Activated CD8-positive, alpha-beta memory T cell treated with anti-CD3 and anti-CD28 coated beads for 36 hours (primary cell): ENCODE measurements at regions not wholly inside any gene's neighbourhood (a gene's known extent, or its start where the extent isn't known, plus 50 kb on each side); places are given as distances from the start of the nearest gene placed in this dataset.
"Not testable (repeated sequence)": the region's sequence is repeated elsewhere in the genome, so short reads cannot be mapped to it uniquely, and the experiment has no call there.

Experiments used
- CTCF ChIA-PET: fragments of 350-600 bp; sonication (Branson Sonifier 250); formaldehyde crosslinking; loops from one replicate; lab custom pipeline; 2021; ENCODE audit warnings: antibody characterized with exemption; lab: Charles Lee
- POLR2A ChIA-PET: fragments of 350-600 bp; sonication (Branson Sonifier 250); formaldehyde crosslinking; loops from one replicate; lab custom pipeline; 2021; ENCODE audit warnings: antibody characterized with exemption; lab: Charles Lee

DNA sequence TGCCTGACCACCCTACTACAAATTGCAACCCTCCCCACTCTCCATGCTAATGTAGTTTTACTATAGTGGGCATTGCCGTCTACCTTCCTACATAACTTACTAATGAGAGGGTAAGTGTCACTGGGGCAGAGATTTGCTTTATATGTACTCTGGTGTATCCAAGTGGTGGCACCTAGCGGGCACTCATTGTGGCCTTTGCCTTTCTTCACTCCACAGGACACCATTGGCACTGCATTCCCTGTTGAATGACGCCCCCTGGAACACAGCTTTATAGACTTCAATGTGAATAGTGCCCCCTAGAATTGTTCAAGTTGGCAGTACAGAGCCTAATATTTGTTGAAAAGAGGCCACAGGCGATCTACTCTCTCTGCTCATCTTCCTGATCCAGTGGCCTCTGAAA is 215.8 kb downstream of the MID1IP1 start:
- ChIA-PET CTCF (no interaction called here), POLR2A (no interaction called here)

DNA sequence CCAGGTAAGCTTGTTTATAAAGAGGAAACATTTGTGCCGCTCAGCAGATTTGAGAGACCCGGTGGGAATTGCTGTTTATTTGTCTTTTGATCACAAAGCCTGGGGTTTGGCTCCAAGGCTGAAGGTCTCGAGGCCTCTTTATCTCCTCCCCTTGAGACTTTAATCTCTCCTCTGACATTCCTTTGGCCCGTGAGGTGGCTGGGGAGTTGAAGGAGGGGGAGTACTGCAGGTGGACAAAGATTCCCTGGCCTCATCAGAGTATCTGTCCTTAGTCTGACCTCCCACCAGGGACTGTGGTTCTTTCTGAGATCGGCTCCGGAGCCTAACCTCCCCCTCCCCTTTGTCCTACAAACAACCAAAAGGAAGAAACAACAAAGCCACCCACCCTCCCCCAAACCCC is 216.5 kb downstream of the MID1IP1 start:
- CTCF ChIA-PET = no interaction called here
- POLR2A ChIA-PET = no interaction called here

DNA sequence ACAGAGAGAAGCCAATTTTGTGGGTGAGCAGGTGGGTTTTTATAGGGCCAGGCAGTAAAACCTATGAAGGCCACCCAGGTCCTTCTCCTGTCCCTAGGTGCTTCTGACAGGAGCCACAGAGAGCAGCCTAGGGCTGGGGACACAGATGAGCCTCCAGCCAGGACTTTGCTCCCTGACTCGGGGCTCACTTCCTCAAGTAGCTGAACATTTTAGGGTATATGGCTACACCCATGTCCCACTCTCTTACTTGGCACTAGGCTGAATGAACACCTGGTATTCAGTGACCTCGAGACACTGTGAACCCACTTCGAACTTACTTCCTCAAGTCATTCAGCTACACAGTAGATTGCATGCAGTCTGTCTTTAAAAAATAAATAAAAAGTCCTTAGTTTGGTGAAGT is 217.3 kb downstream of the MID1IP1 start:
- POLR2A ChIA-PET = no interaction called here

DNA sequence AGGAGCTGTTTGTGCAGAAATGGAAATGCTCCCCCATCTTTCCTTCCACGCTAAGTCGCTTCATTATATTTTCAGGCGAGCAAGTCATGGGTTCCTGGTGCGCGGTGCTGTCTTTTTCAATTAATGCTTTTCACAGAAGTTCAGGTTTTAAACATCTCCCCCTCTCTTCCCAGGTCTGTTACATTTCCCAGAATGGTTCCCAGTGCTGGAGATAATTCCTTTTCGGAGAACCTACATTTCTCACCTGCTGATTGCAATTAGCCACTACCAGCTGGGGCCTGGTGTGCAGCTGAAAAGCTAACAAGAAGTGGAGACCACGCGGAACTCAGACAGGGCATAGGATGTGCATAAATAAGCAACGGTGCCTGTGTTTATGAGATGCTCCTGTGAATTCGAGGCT is 217.8 kb downstream of the MID1IP1 start:
- ChIA-PET POLR2A (no interaction called here), CTCF (no interaction called here)

More for the DNA sequence above, 217.3 kb downstream of the MID1IP1 start:
- CTCF ChIA-PET = no interaction called here

DNA sequence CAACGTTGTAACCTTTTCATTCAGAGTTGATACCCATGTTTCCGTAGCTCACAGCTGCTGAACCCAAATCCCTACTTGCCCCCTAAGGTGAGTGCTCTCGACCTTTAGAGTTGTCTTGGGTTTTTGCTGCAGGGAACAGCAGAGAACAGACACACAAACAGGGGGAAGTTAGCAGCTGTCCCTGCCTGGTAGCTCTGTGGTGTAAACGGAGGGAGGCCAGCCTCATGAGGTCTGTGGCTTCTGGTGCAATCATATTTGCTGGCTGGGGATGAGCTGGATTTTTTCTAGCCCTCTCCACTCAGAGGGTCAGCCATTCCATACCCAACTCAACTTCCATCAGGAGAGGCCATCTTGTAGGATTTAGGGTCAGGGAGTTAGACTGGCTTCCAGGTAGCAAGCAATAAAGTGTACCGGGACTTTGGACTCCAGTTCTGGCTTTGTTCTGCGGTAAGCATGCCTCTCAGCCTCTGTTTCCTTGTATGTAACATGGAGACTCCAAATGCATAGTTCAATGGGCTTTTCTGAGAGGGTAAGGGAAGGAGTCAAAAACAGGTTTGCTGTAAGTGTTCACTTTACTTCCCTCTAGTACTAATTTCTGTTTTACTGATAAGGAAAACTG is 218.9 kb downstream of the MID1IP1 start:
- ChIA-PET CTCF (no interaction called here), POLR2A (no interaction called here)

DNA sequence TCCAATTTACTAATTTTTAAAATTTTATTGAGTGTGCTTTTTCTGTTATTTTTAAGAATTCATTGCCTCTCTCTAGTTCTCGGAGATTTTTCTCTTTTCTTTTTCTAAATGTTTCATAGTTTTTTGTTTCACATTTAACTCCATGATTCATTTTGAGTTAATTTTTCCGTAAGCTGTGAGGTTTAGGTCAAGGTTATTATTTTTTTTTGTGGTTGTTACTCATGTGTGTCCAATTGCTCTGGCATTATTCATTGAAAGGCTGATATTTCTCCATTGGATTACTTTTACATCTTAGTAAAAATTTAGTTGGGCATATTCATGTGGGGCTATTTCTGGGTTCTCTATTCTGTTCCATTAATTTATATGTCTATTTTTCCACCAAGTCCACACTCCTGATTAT is 220.8 kb downstream of the MID1IP1 start:
- ChIA-PET POLR2A (no interaction called here), CTCF (no interaction called here)

DNA sequence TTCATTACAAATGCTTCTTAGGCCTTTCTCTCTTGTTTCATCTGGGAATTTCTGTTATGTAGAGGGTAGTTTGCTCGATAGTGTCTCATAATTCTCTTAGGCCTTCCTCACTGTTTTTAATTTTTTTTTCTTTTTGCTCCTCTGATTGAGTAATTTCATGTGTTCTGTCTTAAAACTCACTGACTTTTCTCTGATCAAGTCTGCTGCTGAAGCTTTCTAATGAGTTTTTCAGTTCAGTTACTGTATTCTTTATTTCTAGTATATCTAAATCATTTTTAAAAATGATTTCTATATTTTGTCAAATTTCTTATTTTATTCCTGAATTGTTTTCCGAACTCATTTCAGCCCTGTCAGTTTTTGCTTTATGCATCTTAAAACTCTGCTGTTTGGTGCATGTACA is 228.0 kb downstream of the MID1IP1 start:
- ChIA-PET CTCF (no interaction called here), POLR2A (no interaction called here)

DNA sequence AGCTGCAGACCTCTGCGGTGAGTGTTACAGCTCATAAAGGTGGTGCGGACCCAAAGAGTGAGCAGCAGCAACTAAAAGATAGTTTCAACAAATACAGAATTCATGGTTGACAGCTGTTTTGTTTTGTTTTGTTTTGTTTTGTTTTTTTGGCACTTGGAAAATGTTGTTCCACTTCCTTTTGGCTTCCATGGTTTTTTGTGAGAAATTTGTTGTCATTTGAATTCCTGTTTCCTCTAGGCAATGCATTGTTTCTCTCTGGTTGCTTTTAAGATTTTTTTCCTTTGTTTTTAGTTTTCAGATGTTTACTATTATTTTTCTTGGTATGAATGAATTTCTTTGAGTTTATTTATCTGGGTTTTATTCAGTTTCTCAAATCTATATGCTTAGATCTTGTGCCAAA is 229.4 kb downstream of the MID1IP1 start:
- ChIA-PET CTCF (no interaction called here), POLR2A (no interaction called here)

DNA sequence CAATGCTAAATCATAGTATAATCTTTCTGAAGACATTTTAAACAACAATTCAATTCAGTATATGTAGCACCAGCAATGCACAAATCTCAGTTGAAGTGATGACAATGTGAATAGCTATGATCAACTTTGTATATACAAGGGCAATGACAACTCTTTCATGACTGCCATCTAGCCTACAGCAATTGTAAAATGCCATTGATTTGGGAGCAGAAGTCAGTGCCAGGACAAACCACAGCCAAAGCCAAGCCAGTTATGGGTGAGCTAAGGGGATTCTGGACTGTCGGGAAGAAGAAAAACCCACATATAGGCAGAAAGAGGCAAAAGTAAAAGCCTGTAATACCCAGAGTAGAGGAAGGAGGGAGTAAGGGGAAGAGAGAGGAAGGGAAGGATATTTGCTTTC is 238.6 kb downstream of the MID1IP1 start:
- ChIA-PET CTCF (no interaction called here), POLR2A (no interaction called here)

DNA sequence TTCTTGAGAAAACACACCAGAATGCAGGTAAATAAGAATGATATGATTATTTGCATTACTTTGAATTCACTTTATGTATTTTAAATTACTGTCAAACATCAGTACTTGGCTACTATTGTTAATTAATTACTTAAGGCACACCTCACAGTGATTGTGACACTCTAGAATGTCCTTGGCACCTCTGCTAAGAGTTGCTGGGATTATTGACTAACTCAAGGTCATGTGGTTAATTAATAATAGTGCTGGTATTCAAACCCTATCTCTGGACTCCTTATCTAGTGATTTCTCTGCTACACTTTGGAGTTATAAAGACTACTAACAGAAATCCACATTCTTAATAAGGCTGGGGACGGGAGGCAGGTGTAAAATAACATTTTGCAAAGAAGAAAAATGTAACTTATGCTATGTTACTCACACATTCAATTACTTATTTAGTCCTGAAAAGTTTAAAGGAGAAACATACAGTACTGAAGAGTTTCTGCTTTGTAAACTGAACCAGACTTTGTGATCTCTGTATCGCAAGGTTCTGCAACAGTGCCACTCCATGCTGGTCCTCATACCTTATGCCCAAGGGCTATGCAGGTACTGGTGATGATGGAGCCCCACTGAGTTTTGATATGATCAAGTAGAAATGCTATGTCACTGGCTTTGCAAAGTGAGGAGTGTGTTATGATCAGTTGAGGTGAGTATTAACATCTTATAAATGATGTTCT is 242.7 kb downstream of the MID1IP1 start:
- ChIA-PET CTCF (no interaction called here), POLR2A (no interaction called here)

DNA sequence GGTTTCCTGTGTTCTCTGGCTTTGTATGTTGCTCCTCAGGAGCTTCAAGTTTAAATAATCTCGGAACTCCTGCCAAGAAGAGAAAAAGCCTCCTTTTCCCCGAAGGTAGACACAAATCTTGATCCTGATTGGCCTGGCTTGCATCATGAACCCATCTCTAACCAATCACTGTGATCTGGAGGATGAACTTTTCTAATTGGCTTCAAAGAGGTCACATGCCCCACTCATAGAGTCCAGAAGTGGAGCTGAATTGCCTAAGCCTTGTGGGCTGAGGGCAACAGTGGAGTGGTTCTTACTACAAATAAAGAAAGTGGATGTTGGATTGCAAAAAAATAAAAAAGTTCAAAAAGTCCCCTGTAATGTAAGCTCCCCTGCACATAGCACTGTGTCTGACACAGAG is 245.9 kb downstream of the MID1IP1 start:
- CTCF ChIA-PET = no interaction called here
- POLR2A ChIA-PET = no interaction called here

DNA sequence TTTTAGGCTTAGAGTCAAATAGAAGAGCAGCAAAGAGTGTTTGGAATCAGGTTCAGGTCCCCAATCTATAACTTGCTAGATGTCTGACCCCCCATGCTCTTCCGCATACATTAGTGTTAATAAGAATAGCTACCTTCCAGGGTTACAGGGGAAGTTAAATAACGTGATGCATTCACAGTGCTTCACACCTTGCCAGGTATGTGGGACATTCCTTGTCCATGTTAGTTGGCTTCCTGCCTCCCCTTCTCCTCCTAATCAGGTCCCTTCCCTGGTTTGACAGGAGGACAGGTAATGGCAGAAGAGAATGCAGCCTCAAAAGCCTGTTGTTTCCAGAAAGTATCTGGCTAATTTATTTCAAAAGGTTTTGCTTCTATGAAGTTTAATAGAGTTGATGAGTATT is 248.7 kb downstream of the MID1IP1 start:
- POLR2A ChIA-PET = no interaction called here
- CTCF ChIA-PET = no interaction called here

DNA sequence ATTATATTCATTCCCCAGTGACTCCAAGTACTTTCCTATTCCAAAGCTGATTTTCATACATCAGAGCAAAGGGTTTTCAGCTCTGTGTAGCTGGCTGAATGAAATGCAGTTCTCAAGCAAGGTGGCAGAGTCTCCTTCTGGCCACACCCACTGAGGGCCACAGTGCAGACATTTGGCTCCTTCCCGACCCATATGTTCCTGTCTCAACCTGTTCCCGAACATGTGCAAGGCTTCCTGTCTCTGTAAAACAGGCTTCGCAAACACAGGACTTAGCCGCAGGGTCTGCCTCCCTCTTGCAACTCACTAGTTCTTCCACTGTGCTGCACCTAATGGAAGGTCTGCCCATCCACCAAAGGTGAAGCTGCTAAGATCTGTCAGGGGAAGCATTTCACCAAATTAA is 249.2 kb downstream of the MID1IP1 start:
- ChIA-PET CTCF (no interaction called here), POLR2A (no interaction called here)

DNA sequence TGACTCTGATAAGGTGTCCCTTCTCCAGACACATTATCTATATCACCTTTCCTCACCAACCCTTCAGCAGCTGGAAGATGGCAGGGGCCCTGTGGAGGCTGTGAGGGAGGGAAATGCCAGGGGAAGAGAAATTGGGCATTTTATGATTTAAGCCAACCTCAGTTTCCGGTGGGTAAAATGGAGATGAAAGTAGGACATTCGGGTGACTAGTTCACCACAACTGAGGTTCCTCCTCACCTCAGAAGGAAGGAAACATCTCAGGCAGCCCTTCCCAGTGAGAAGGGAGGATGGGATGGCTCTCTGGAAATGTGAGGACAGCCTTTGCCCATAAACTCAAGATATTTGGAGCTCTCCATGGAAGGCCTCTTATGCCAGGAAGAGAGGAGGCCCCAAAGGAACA is 251.5 kb downstream of the MID1IP1 start:
- ChIA-PET POLR2A (no interaction called here), CTCF (no interaction called here)

DNA sequence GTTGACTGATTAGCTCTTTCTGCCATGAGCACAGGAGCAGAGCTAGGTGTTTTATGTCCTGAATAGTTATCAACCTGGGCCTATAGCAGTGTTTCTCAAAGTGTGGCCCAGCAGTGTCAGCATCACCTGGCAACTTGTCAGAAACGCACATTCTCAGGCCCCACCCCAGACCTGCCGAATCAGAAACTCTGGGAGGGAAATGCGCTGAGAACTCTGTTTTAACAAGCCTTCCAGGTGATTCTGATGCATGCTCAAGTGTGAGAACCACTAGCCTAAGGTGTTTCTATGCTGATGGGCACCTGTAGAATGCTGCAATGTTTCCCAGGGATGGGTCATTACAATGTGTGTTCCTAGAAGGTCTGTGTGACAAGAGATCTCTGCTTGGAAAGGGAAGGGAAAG is 257.5 kb downstream of the MID1IP1 start:
- ChIA-PET POLR2A (no interaction called here), CTCF (no interaction called here)

DNA sequence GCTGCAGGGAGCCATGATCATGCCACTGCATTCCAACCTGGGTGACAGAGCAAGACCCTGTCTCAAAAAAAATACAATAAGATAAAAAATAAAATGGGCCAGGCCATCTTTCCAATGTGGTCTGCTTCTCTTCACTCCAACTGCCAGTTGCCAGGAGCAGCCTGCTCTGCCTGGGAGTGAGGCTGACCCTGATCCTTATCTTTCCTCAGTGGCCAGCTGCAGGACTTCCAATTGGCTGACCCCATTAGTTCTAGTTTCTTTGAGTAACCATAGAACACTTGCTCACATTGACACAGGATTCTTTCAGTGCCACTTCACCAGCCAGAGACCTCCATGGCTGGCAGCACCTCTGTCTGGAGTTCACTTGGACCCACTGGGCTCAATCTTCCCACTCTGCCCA is 258.6 kb downstream of the MID1IP1 start:
- ChIA-PET CTCF (no interaction called here), POLR2A (no interaction called here)

DNA sequence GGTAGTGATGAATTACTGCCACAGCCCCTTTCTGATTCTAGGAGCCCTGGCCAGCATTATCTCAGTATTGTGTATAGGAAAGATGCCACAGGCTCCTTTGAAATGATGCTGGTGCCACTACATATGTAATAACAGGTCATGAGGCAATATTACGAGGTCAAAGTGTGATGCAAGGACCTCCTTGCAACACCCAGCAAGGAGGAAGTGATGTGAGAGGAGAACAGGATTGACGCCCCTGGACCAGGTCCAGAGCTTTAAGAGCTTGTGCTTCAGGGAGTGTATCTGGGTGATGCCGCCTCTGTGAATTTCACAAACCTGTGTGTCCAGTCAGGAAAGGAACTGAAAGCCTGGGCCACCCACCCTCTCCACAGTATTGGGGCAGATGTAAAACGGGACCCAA is 261.8 kb downstream of the MID1IP1 start:
- POLR2A ChIA-PET = no interaction called here
- CTCF ChIA-PET = no interaction called here

DNA sequence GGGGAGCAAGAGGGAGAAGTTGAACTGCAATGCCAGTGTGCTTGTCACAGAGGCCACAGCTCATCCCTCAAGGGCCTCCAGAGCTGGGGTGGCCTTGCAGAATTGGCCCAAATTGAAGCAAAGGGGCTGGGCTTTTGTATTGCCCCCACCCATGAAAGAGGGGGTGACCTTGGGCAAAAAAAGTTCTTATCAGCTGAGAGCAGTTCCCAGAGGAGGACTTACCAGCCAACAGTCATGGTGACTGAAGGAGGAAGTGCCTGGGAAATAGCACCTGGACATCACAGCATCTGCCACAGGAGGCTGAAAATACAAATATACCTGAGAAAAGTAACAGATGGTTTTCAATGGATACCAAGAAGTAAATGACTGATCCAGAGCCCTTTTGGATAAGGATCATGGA is 262.4 kb downstream of the MID1IP1 start:
- POLR2A ChIA-PET = no interaction called here
- CTCF ChIA-PET = no interaction called here

DNA sequence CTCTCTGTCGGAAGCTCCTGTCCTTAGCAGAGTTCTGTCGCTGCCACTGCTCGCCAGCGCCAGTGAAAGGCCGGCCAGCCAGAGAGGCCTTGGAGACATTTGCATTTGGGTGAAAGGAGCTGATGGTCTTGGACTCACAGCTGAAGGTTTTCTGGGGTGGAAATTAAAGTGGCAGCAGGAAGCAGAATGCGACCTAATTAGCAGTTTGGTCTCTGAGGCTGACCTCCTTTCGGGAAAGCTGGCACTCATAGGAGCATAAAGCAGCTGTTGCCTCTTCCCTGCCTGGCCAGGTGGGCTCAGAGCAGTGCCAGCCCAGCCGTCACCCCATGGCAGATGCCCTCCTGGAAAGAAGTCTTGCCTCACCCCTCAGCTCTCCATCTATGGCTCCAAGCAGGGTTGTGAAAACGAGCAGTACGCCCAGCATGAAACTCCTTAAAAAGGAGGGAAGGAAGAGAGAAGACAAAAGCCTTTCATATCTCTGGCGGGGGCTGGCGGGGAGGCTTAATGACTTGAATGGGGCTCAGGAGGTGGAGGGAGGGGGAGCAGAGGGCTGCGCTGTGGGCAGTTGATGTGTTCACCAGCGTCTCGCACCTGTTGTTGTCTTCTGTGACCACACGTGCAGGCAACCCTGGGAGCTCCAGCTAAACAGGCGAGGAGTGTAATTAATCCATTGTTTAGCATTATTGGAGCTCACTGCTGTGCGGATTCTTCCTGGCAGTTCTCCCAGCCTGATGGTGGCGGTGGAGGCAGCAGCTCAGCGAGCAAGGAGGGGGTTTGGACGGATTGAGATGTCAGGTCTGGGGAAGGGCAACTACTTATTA is 264.0 kb downstream of the MID1IP1 start:
- POLR2A ChIA-PET = no interaction called here
- CTCF ChIA-PET = no interaction called here

DNA sequence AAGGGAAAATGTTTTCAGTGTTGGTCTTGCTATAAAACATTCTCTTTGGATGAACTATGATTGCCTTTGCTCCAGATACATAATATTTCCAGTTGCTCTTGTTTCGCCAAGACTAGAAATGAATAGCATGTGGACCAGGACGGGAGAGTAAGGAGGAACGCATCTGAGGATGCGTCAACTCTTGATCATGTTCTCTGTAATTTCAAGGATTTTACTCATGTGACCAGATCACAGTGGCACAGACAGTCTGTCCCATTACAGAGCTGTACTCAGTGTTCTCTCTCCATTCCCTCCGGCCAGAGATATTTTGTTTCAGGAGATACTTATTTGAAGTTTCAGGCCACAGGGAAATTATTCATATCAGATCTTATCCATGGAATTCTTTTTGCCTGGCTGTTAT is 266.6 kb downstream of the MID1IP1 start:
- ChIA-PET POLR2A (no interaction called here), CTCF (no interaction called here)

DNA sequence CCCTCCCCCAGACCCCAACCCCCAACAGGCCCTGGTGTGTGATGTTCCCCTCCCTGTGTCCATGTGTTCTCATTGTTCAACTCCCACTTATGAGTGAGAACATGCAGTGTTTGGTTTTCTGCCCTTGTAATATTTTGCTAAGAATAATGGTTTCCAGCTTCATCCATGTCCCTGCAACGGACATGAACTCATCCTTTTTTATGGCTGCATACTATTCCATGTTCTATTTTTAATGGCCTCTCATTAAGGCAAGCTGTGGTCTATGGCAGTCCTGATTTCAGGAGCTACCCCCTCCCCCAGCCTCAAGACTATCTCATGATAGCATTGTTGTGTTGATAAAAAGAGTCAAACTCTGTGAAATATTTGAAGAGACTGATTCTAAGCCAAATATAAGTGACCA is 267.4 kb downstream of the MID1IP1 start:
- CTCF ChIA-PET, POLR2A ChIA-PET: not testable (repeated sequence)
